Muscle of leg (tissue), 3 donors: ENCODE measurements at regions not wholly inside any gene's neighbourhood (a gene's known extent, or its start where the extent isn't known, plus 50 kb on each side); places are given as distances from the start of the nearest gene placed in this dataset.

Experiments
- DNase-seq: peaks from one replicate; pipeline ENCODE4 v3.0.0; 2013
- H3K27ac ChIP-seq: one replicate; pipeline ENCODE4 v1.5.1; 2013; ENCODE audit warnings: mild to moderate bottlenecking, low read length, control low read depth
- H3K27me3 ChIP-seq: one replicate; pipeline ENCODE4 v1.6.1; 2013; ENCODE audit warnings: low read length; ENCODE audit not compliant: control insufficient read depth, insufficient read depth
- H3K36me3 ChIP-seq: one replicate; pipeline ENCODE4 v1.6.1; 2013; ENCODE audit warnings: low read length; ENCODE audit not compliant: control insufficient read depth, insufficient read depth
- H3K4me1 ChIP-seq: one replicate; pipeline ENCODE4 v1.6.1; 2013; ENCODE audit warnings: low read length; ENCODE audit not compliant: control insufficient read depth, insufficient read depth
- H3K4me3 ChIP-seq: one replicate; pipeline ENCODE4 v1.5.1; 2013; ENCODE audit warnings: low read length, control low read depth
- H3K9me3 ChIP-seq: replicated peaks from 2 replicates; pipeline ENCODE4 v1.6.1; 2013; ENCODE audit warnings: low read depth, low read length; ENCODE audit not compliant: control insufficient read depth
- WGBS: methylation state at CpG from one replicate; pipeline ENCODE4 v1.1.5; 2013; ENCODE audit warnings: missing lambda C conversion rate; ENCODE audit not compliant: insufficient coverage; 5-methylcytosine and 5-hydroxymethylcytosine counted together

GRCh38 chr13:53408847-53409568 is 380.4 kb downstream of the OLFM4 start:
- Histone ChIP-seq H3K27me3 (no peaks in the 10 kb centered on the region), H3K27ac (no peak overlapping the region), H3K4me1 (no peaks in the 10 kb centered on the region), H3K36me3 (no peaks in the 10 kb centered on the region), H3K9me3 (no peaks in the 10 kb centered on the region), H3K4me3 (no peak overlapping the region)
- no peak for DNase-seq
- WGBS, result 94% methylated on average over 22 of the region's 24 CpGs

- no peaks in the 10 kb centered on the region for H3K36me3 ChIP-seq
- no peak overlapping the region for H3K4me3 ChIP-seq
- no CpG with 5 or more reads among the region's 1 CpG for WGBS
- no peak for DNase-seq
- no peaks in the 10 kb centered on the region for H3K9me3 ChIP-seq
- H3K27ac ChIP-seq, result no peak overlapping the region
- no peaks in the 10 kb centered on the region for H3K27me3 ChIP-seq
- H3K4me1 ChIP-seq, result no peaks in the 10 kb centered on the region
Measured at GRCh38 chr13:53411463-53411862, 382.9 kb downstream of the OLFM4 start.

- no peaks in the 10 kb centered on the region for H3K36me3 ChIP-seq
- no CpG with 5 or more reads among the region's 2 CpGs for WGBS
- DNase-seq, result no peak
- no peaks in the 10 kb centered on the region for H3K9me3 ChIP-seq
- no peaks in the 10 kb centered on the region for H3K27me3 ChIP-seq
- no peak overlapping the region for H3K27ac ChIP-seq
- no peaks in the 10 kb centered on the region for H3K4me1 ChIP-seq
- no peak overlapping the region for H3K4me3 ChIP-seq
Measured at GRCh38 chr13:53415135-53415534, 386.5 kb downstream of the OLFM4 start.

GRCh38 chr13:53417601-53418000 is 389.0 kb downstream of the OLFM4 start:
- no peak for DNase-seq
- Histone ChIP-seq H3K4me1 (no peaks in the 10 kb centered on the region), H3K27ac (no peak overlapping the region), H3K9me3 (no peaks in the 10 kb centered on the region), H3K27me3 (no peaks in the 10 kb centered on the region), H3K36me3 (no peaks in the 10 kb centered on the region), H3K4me3 (no peak overlapping the region)

GRCh38 chr13:53422415-53422814 is 393.8 kb downstream of the OLFM4 start:
- WGBS, result no CpG with 5 or more reads among the region's 1 CpG
- H3K27me3 ChIP-seq, result no peaks in the 10 kb centered on the region
- no peak overlapping the region for H3K27ac ChIP-seq
- DNase-seq, result no peak
- no peaks in the 10 kb centered on the region for H3K36me3 ChIP-seq
- H3K4me3 ChIP-seq, result no peak overlapping the region
- no peaks in the 10 kb centered on the region for H3K9me3 ChIP-seq
- H3K4me1 ChIP-seq, result no peaks in the 10 kb centered on the region

- Histone ChIP-seq H3K36me3 (no peaks in the 10 kb centered on the region), H3K9me3 (peaks cover 3% of the 10 kb centered on the region), H3K27me3 (no peaks in the 10 kb centered on the region), H3K27ac (no peak overlapping the region), H3K4me1 (no peaks in the 10 kb centered on the region), H3K4me3 (no peak overlapping the region)
- WGBS, result 14% methylated on average over 1 of the region's 3 CpGs
- no peak for DNase-seq
Measured at GRCh38 chr13:53436396-53436795, 407.8 kb downstream of the OLFM4 start.

GRCh38 chr13:53439439-53440225 is 411.0 kb downstream of the OLFM4 start:
- 94% methylated on average over 16 of the region's 20 CpGs for WGBS
- no peaks in the 10 kb centered on the region for H3K27me3 ChIP-seq
- no peaks in the 10 kb centered on the region for H3K36me3 ChIP-seq
- no peak overlapping the region for H3K4me3 ChIP-seq
- DNase-seq, result no peak
- no peaks in the 10 kb centered on the region for H3K4me1 ChIP-seq
- no peak overlapping the region for H3K27ac ChIP-seq
- peaks cover 3% of the 10 kb centered on the region for H3K9me3 ChIP-seq

GRCh38 chr13:53442979-53443378 is 414.4 kb downstream of the OLFM4 start:
- Histone ChIP-seq H3K4me1 (no peaks in the 10 kb centered on the region), H3K4me3 (no peak overlapping the region), H3K36me3 (no peaks in the 10 kb centered on the region), H3K9me3 (peaks cover 3% of the 10 kb centered on the region), H3K27me3 (no peaks in the 10 kb centered on the region), H3K27ac (no peak overlapping the region)
- 90% methylated on average over 2 of the region's 5 CpGs for WGBS
- DNase-seq, result no peak

GRCh38 chr13:53445686-53446085 is 417.1 kb downstream of the OLFM4 start:
- Histone ChIP-seq H3K36me3 (no peaks in the 10 kb centered on the region), H3K9me3 (peaks cover 4% of the 10 kb centered on the region), H3K4me3 (no peak overlapping the region), H3K4me1 (no peaks in the 10 kb centered on the region), H3K27ac (no peak overlapping the region), H3K27me3 (no peaks in the 10 kb centered on the region)
- peak; percentile 4 for DNase-seq
- no CpG with 5 or more reads among the region's 1 CpG for WGBS

GRCh38 chr13:53447456-53447855 is 418.8 kb downstream of the OLFM4 start:
- Histone ChIP-seq H3K4me1 (no peaks in the 10 kb centered on the region), H3K27me3 (no peaks in the 10 kb centered on the region), H3K4me3 (no peak overlapping the region), H3K36me3 (no peaks in the 10 kb centered on the region), H3K27ac (no peak overlapping the region), H3K9me3 (peaks cover 4% of the 10 kb centered on the region)
- DNase-seq, result no peak
- 67% methylated on average over 2 of the region's 4 CpGs for WGBS
